HG03575 (cell line): ENCODE measurements at regions not wholly inside any gene's neighbourhood (a gene's known extent, or its start where the extent isn't known, plus 50 kb on each side); places are given as distances from the start of the nearest gene placed in this dataset.

Experiments used
- ATAC-seq: cut with Tn5 transposase; IDR thresholded peaks from one replicate; pipeline ENCODE4 v1.9.1; 2021; ENCODE audit not compliant: unreplicated experiment, insufficient number of reproducible peaks, low FRiP score; ENCODE audit errors: extremely low read depth

- no peak for ATAC-seq
Observed at GRCh38 chr14:97731800-97732199, 934.6 kb downstream of the VRK1 start.

GRCh38 chr14:97747316-97747715 lies 950.1 kb downstream of the VRK1 start:
- no peak for ATAC-seq

- no peak for ATAC-seq
Observed at GRCh38 chr14:97748616-97749015, 951.4 kb downstream of the VRK1 start.

- no peak for ATAC-seq
Observed at GRCh38 chr14:97757491-97757890, 960.3 kb downstream of the VRK1 start.

GRCh38 chr14:97760050-97760449 lies 962.9 kb downstream of the VRK1 start:
- ATAC-seq, result no peak

- ATAC-seq, result no peak
Observed at GRCh38 chr14:97762386-97762785, 965.2 kb downstream of the VRK1 start.

GRCh38 chr14:97771340-97772045 lies 974.3 kb downstream of the VRK1 start:
- ATAC-seq, result no peak

GRCh38 chr14:97773598-97773997 lies 976.4 kb downstream of the VRK1 start:
- no peak for ATAC-seq

- ATAC-seq, result no peak
Observed at GRCh38 chr14:97776890-97777558, 979.8 kb downstream of the VRK1 start.

- no peak for ATAC-seq
Observed at GRCh38 chr14:97777622-97778355, 980.6 kb downstream of the VRK1 start.

- no peak for ATAC-seq
Observed at GRCh38 chr14:97779140-97779539, 982.0 kb downstream of the VRK1 start.

GRCh38 chr14:97780804-97781203 lies 983.6 kb downstream of the VRK1 start:
- no peak for ATAC-seq

- ATAC-seq, result no peak
Observed at GRCh38 chr14:97781961-97782360, 984.8 kb downstream of the VRK1 start.

- ATAC-seq, result no peak
Observed at GRCh38 chr14:97782871-97783414, 985.8 kb downstream of the VRK1 start.

GRCh38 chr14:97785495-97785894 lies 988.3 kb downstream of the VRK1 start:
- ATAC-seq, result no peak

- no peak for ATAC-seq
Observed at GRCh38 chr14:97788364-97788763, 991.2 kb downstream of the VRK1 start.

GRCh38 chr14:97788846-97789526 lies 991.8 kb downstream of the VRK1 start:
- no peak for ATAC-seq

GRCh38 chr14:97791072-97791471 lies 993.9 kb downstream of the VRK1 start:
- no peak for ATAC-seq

GRCh38 chr14:97791906-97792305 lies 994.7 kb downstream of the VRK1 start:
- ATAC-seq, result no peak
